SK-N-SH (cell line): ENCODE measurements at regions not wholly inside any gene's neighbourhood (a gene's known extent, or its start where the extent isn't known, plus 50 kb on each side); places are given as distances from the start of the nearest gene placed in this dataset.

Experiments
- EZH2phosphoT487 ChIP-seq: fragments of 200-600 bp; sonication (generic); IDR thresholded peaks from 2 replicates; pipeline ENCODE4 v1.6.1; 2017; ENCODE audit warnings: low read depth, mixed run types, mild to moderate bottlenecking, antibody characterized with exemption, moderate library complexity, borderline replicate concordance
- MXI1 ChIP-seq: IDR thresholded peaks from 2 replicates; pipeline ENCODE4 v1.6.1; 2012; ENCODE audit warnings: mild to moderate bottlenecking, low read depth, low read length, improper control_type of control experiment
- NRF1 ChIP-seq: IDR thresholded peaks from 2 replicates; pipeline ENCODE4 v1.6.1; 2012; ENCODE audit warnings: low read depth, mild to moderate bottlenecking, low read length
- RCOR1 ChIP-seq: fragments of 150-350 bp; IDR thresholded peaks from 2 replicates; pipeline ENCODE4 v1.6.1; 2017; ENCODE audit warnings: antibody characterized with exemption, low read length
- SIN3A ChIP-seq: IDR thresholded peaks from 2 replicates; pipeline ENCODE4 v1.6.1; 2012; ENCODE audit warnings: low read depth, mild to moderate bottlenecking, low read length, moderate library complexity, borderline replicate concordance
- SMC3 ChIP-seq: IDR thresholded peaks from 2 replicates; pipeline ENCODE4 v1.6.1; 2012; ENCODE audit warnings: low read depth, low read length, improper control_type of control experiment
- TF ChIP-seq, protein P1 (sequence below): fragments of 200-600 bp; sonication (generic); IDR thresholded peaks from 2 replicates; pipeline ENCODE4 v1.6.1; 2017; ENCODE audit warnings: antibody characterized with exemption, mild to moderate bottlenecking, moderate library complexity
- TF ChIP-seq, protein P2 (sequence below): IDR thresholded peaks from 2 replicates; pipeline ENCODE4 v1.6.1; 2012; ENCODE audit warnings: mild to moderate bottlenecking, low read depth, low read length, moderate library complexity
- TF ChIP-seq, protein P3 (sequence below): IDR thresholded peaks from 2 replicates; pipeline ENCODE4 v1.4.0; 2012; ENCODE audit warnings: low read depth, borderline replicate concordance

DNA sequence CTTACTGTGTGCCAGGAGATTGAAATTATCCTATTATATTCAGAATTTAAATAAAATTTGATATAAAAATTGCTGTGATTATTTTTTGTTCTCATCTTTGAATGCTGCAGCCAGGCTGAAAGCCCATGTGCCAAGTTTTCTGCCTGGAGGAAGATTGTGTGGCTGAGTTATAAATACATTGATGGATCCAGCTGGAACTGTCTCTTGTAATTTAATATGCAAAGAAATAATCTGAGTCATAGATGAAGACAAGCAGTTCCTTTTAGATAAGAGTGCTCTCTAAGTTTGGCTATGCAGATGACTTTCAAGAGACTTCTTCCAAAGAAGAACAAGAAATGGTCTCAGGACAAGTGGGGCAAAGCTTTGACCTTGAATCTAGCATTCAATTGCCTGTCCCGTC is 871.0 kb downstream of the CDH11 start:
- TF ChIP-seq, protein P1, sequence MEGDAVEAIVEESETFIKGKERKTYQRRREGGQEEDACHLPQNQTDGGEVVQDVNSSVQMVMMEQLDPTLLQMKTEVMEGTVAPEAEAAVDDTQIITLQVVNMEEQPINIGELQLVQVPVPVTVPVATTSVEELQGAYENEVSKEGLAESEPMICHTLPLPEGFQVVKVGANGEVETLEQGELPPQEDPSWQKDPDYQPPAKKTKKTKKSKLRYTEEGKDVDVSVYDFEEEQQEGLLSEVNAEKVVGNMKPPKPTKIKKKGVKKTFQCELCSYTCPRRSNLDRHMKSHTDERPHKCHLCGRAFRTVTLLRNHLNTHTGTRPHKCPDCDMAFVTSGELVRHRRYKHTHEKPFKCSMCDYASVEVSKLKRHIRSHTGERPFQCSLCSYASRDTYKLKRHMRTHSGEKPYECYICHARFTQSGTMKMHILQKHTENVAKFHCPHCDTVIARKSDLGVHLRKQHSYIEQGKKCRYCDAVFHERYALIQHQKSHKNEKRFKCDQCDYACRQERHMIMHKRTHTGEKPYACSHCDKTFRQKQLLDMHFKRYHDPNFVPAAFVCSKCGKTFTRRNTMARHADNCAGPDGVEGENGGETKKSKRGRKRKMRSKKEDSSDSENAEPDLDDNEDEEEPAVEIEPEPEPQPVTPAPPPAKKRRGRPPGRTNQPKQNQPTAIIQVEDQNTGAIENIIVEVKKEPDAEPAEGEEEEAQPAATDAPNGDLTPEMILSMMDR: no peak
- TF ChIP-seq NRF1: no peak
- TF ChIP-seq SMC3: no peak
- no peak for TF ChIP-seq SIN3A
- TF ChIP-seq, protein P2, sequence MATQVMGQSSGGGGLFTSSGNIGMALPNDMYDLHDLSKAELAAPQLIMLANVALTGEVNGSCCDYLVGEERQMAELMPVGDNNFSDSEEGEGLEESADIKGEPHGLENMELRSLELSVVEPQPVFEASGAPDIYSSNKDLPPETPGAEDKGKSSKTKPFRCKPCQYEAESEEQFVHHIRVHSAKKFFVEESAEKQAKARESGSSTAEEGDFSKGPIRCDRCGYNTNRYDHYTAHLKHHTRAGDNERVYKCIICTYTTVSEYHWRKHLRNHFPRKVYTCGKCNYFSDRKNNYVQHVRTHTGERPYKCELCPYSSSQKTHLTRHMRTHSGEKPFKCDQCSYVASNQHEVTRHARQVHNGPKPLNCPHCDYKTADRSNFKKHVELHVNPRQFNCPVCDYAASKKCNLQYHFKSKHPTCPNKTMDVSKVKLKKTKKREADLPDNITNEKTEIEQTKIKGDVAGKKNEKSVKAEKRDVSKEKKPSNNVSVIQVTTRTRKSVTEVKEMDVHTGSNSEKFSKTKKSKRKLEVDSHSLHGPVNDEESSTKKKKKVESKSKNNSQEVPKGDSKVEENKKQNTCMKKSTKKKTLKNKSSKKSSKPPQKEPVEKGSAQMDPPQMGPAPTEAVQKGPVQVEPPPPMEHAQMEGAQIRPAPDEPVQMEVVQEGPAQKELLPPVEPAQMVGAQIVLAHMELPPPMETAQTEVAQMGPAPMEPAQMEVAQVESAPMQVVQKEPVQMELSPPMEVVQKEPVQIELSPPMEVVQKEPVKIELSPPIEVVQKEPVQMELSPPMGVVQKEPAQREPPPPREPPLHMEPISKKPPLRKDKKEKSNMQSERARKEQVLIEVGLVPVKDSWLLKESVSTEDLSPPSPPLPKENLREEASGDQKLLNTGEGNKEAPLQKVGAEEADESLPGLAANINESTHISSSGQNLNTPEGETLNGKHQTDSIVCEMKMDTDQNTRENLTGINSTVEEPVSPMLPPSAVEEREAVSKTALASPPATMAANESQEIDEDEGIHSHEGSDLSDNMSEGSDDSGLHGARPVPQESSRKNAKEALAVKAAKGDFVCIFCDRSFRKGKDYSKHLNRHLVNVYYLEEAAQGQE: no peak
- no peak for TF ChIP-seq MXI1
- TF ChIP-seq, protein P3, sequence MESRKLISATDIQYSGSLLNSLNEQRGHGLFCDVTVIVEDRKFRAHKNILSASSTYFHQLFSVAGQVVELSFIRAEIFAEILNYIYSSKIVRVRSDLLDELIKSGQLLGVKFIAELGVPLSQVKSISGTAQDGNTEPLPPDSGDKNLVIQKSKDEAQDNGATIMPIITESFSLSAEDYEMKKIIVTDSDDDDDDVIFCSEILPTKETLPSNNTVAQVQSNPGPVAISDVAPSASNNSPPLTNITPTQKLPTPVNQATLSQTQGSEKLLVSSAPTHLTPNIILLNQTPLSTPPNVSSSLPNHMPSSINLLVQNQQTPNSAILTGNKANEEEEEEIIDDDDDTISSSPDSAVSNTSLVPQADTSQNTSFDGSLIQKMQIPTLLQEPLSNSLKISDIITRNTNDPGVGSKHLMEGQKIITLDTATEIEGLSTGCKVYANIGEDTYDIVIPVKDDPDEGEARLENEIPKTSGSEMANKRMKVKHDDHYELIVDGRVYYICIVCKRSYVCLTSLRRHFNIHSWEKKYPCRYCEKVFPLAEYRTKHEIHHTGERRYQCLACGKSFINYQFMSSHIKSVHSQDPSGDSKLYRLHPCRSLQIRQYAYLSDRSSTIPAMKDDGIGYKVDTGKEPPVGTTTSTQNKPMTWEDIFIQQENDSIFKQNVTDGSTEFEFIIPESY: no peak
- no peak for TF ChIP-seq EZH2phosphoT487
- TF ChIP-seq RCOR1: no peak
